Activated naive CD8-positive, alpha-beta T cell (primary cell): ENCODE measurements at regions not wholly inside any gene's neighbourhood (a gene's known extent, or its start where the extent isn't known, plus 50 kb on each side); places are given as distances from the start of the nearest gene placed in this dataset.
A peak's percentile ranks its signal among the peaks of the same experiment; 100 is the strongest.
"Not testable (repeated sequence)": the region's sequence is repeated elsewhere in the genome, so short reads cannot be mapped to it uniquely, and the experiment has no call there.

ENCODE experiments used
- H3K27ac Mint-ChIP-seq: one replicate; pipeline ENCODE4 v1.8.0; 2021; ENCODE audit warnings: mixed read lengths
- H3K27me3 Mint-ChIP-seq: one replicate; pipeline ENCODE4 v1.8.0; 2021; ENCODE audit warnings: mixed read lengths
- H3K36me3 Mint-ChIP-seq: one replicate; pipeline ENCODE4 v1.8.0; 2021; ENCODE audit warnings: mixed read lengths
- H3K4me1 Mint-ChIP-seq: one replicate; pipeline ENCODE4 v1.8.0; 2021; ENCODE audit warnings: low read depth, mixed read lengths
- H3K4me3 Mint-ChIP-seq: one replicate; pipeline ENCODE4 v1.8.0; 2021; ENCODE audit warnings: mild to moderate bottlenecking, mixed read lengths
- H3K9me3 Mint-ChIP-seq: one replicate; pipeline ENCODE4 v1.8.0; 2021; ENCODE audit warnings: low read depth, mixed read lengths

DNA sequence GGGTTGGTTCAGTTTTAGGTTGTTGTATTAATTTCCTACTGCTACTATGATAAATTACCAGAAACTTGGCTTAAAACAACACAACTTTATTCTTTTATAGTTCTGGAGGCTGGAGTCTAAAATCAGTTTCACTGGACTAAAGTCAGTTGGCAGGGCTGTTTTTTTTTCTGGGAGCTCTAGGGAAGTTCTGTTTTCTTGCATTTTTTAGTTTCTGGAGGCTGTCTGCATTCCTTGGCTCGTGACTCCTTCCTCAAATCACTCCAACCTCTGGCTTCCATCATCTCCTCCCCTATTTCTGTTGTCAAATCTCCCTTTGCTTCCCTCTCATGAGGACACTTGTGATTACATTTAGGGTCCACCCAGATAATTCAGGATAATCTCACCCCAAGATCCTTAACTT is 51.3 kb upstream of the SUB1 start:
- Mint-ChIP-seq H3K9me3 (no peaks in the 10 kb centered on the region), H3K4me3 (no peak overlapping the region), H3K27ac (no peak overlapping the region), H3K36me3 (no peaks in the 10 kb centered on the region), H3K4me1 (peaks cover 21% of the 10 kb centered on the region), H3K27me3 (no peaks in the 10 kb centered on the region)

DNA sequence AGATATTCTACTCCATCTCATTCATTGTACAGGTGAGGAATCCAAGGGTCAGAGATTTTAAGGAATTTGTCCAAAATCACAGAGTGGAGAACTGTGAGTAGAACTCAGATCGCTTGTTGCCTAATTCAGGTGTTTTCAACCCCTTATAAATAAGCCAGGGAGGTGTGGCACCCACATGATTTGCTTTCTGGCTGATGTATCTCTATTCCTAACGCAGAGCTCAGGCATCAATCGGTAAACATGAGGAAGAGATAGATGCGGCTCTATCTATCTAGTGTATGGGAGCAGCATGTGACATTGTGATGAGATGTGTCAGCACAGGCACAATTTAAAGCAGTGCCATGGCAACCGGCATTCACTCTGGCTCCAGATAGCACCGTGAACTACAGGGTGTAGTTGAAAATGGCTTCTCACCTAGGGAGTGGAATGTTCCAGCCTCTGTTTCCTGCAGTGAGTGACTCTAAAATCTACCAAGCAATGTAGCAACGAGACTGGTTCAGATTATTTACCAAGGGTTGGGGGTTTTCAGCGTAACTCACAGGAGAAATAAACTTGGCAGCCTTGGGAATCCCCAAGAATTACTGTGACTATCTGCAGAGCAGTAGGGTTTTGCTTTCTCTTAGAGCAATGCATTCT is 53.4 kb upstream of the SUB1 start:
- Mint-ChIP-seq H3K9me3 (no peaks in the 10 kb centered on the region), H3K4me3 (peak overlapping the region; percentile 80), H3K36me3 (no peaks in the 10 kb centered on the region), H3K4me1 (peaks cover 11% of the 10 kb centered on the region), H3K27ac (peak overlapping the region; percentile 89), H3K27me3 (no peaks in the 10 kb centered on the region)

DNA sequence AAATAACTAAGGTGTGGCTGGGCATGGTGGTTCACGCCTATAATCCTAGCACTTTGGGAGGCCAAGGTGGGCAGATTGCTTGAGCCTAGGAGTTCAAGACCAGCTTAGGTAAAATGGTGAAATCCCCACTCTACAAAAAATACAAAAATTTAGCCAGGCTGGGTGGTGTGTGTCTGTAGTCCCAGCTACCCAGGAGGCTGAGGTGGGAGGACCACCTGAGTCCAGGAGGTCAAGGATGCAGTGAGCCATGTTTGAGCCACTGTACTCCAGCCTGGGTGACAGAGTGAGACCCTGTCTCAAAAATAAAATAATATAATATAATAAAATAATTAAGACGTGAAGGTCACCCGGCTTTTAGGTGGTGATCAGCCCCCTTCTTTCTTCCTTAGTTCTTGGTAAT is 58.0 kb upstream of the SUB1 start:
- H3K27me3 Mint-ChIP-seq, H3K9me3 Mint-ChIP-seq, H3K36me3 Mint-ChIP-seq, H3K4me1 Mint-ChIP-seq, H3K4me3 Mint-ChIP-seq, H3K27ac Mint-ChIP-seq: not testable (repeated sequence)

DNA sequence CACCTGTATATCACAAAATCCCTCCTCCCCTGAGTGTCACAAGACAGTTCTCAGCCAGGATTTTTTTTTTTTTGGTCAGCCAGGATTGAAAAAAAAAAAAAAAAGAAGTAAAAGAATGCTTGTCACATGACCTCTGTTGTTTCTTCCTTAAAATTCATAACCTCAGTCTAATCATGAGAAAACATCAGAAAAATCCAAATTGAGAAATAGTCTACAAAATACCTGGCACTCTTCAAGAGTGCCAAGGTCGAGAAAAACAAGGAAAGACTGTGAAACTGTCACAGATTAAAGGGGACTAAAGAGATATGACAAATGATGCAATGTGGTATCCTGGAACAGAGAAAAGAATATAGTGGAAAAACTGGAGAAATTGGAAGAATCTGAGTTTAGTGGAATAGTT is 58.5 kb upstream of the SUB1 start:
- no peaks in the 10 kb centered on the region for H3K9me3 Mint-ChIP-seq
- no peaks in the 10 kb centered on the region for H3K4me1 Mint-ChIP-seq
- no peak overlapping the region for H3K27ac Mint-ChIP-seq
- no peak overlapping the region for H3K4me3 Mint-ChIP-seq
- no peaks in the 10 kb centered on the region for H3K27me3 Mint-ChIP-seq
- H3K36me3 Mint-ChIP-seq = no peaks in the 10 kb centered on the region

DNA sequence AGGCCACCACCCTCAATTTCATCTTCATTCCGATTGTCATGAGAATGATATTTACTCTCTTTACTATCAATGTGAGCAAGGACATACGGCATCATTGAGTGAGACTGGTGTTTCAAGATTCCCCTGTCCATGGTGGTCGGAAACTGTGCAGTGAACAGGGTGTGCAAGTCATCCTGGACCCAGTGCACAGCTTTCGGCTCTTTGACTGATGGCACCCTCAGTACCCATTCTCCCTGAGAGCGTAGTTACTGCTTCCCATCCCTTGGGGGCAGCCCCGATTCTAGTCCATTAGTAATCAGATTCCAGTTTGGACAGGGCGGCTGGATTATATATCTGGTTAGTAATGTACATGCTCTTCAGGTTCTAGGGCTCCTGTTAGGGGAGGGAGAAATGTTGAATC is 61.7 kb upstream of the SUB1 start:
- Mint-ChIP-seq H3K36me3 (no peaks in the 10 kb centered on the region), H3K27ac (no peak overlapping the region), H3K4me1 (no peaks in the 10 kb centered on the region), H3K4me3 (no peak overlapping the region), H3K9me3 (no peaks in the 10 kb centered on the region), H3K27me3 (peaks cover 2% of the 10 kb centered on the region)

DNA sequence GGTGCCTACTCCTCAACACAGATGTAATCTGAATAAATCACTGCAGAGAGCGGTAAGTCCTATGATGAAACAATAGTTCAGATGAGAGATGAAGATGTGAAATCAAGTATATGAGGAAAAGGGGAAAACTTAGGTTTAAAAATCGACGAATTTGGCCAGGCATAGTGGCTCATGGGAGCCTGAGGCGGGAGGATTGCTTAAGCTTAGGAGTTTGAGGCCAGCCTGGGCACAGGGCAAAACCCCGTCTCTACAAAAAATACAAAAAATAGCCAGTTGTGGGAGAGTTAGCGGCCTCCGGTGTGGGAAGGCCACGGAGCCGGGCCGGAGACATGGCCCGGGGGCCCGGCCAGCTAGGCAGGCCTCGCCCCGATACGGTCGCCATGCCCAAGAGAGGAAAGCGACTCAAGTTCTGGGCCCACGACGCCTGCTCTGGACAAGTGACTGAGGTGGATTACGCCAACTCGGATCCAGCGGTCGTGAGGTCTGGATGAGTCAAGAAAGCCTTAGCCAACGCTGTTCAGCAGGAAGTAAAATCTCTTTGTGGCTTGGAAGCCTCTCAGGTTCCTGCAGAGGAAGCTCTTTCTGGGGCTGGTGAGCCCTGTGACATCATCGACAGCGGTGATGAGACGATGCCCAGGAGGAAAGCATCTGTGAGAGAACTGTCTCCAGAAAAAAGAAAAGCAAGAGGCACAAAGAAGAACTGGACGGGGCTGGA is 62.8 kb upstream of the SUB1 start:
- no peak overlapping the region for H3K4me3 Mint-ChIP-seq
- no peaks in the 10 kb centered on the region for H3K36me3 Mint-ChIP-seq
- no peaks in the 10 kb centered on the region for H3K9me3 Mint-ChIP-seq
- H3K4me1 Mint-ChIP-seq = no peaks in the 10 kb centered on the region
- peaks cover 2% of the 10 kb centered on the region for H3K27me3 Mint-ChIP-seq
- H3K27ac Mint-ChIP-seq = no peak overlapping the region

DNA sequence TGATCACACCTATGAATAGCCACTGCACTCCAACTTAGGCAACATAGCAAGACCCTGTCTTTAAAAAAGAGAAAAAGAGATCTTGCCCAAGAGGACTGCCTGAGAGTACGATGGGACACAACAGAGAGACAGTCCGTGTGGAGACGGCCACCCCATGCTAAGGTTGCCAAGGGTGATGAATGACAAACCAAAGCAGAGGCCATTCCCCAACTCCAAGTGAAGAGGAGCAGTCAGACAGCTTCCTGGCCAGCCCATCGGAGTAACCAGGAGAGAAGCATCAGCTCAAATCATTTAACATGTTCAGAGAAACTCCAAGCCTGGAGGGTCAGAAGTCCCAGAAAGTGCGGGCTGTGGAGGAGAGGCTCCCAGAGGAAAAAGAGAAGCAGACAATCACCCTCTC is 63.9 kb upstream of the SUB1 start:
- Mint-ChIP-seq H3K36me3 (no peaks in the 10 kb centered on the region), H3K4me1 (no peaks in the 10 kb centered on the region), H3K27ac (no peak overlapping the region), H3K27me3 (peaks cover 5% of the 10 kb centered on the region), H3K4me3 (no peak overlapping the region), H3K9me3 (no peaks in the 10 kb centered on the region)

DNA sequence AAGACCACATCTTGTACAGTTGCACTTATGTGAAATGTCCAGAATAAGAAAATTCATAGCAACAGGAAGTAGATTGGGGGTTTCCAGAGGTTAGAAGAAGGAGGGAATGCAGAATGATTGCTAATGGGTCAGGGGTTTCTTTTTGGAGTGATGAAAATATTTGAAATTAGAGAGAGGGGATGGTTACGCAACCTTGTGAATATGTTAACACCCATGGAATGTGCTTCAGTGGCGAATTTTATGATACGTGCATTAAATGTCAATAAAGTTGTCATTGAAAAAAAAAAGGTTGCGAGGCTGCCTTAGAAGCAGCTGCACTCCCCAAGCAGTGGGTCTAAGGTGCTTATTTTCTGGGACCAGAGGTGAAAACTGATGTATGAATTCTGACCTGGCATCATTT is 64.4 kb upstream of the SUB1 start:
- Mint-ChIP-seq H3K4me1 (no peaks in the 10 kb centered on the region), H3K4me3 (no peak overlapping the region), H3K27ac (no peak overlapping the region), H3K9me3 (no peaks in the 10 kb centered on the region), H3K36me3 (no peaks in the 10 kb centered on the region), H3K27me3 (peaks cover 5% of the 10 kb centered on the region)

DNA sequence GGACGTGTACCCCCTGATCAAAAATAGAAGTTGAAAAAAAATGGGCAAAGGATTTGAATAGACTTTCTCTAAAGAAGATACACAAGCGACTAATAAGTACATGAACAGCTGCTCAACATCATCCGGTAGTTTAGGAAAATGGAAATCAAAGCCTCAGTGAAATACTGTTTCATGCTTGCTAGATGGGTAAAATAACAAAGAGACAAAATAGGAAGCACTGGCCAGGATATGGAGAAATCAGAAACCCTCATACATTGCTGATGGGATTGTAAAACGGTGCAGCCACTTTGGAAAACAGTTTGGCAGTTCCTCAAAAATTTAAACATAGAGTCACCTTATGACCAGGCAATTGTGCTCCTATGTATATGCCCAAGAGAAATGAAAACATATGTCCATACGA is 65.0 kb upstream of the SUB1 start:
- no peak overlapping the region for H3K27ac Mint-ChIP-seq

DNA sequence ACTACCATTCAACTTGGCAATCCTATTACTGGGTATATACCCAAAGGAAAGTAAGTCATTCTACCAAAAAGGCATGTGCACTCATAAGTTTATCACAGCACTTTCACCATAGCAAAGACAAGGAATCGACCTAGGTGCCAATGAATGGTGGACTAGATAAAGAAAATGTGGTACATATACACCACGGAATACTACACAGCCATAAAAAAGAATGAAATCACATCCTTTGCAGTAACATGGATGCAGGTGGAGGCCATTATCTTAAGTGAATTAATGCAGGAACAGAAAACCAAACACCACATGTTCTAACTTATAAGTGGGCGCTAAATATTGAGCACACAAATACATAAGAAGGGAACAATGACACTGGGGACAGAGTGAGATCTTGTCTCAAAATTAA is 65.8 kb upstream of the SUB1 start:
- Mint-ChIP-seq H3K36me3 (no peaks in the 10 kb centered on the region), H3K27ac (no peak overlapping the region), H3K4me1 (no peaks in the 10 kb centered on the region), H3K27me3 (peaks cover 5% of the 10 kb centered on the region), H3K4me3 (no peak overlapping the region), H3K9me3 (no peaks in the 10 kb centered on the region)

More for the DNA sequence above, 65.0 kb upstream of the SUB1 start:
- Mint-ChIP-seq H3K9me3 (no peaks in the 10 kb centered on the region), H3K27me3 (peaks cover 5% of the 10 kb centered on the region), H3K4me3 (no peak overlapping the region), H3K36me3 (no peaks in the 10 kb centered on the region), H3K4me1 (no peaks in the 10 kb centered on the region)

DNA sequence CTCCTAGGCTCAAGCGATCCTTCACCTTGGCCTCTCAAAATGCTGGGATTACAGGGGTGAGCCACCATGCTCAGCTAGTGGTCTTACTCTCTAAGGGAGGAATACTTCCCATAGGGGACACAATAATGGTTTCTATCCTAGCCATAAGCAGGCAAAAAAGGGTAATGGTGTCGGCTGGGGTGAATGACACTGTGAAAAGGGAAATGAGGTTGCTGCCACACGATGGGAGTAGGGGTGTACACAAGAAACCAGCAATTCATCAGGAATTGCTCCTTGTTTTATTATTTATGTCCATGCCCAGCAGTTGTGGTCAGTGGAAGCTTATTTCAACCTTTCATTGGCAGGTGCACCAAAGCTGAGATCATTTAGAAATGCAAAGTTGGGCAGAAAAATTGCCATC is 70.3 kb upstream of the ZFR start:
- Mint-ChIP-seq H3K9me3 (no peaks in the 10 kb centered on the region), H3K4me3 (no peak overlapping the region), H3K27ac (no peak overlapping the region), H3K4me1 (no peaks in the 10 kb centered on the region), H3K36me3 (no peaks in the 10 kb centered on the region), H3K27me3 (peaks cover 5% of the 10 kb centered on the region)

DNA sequence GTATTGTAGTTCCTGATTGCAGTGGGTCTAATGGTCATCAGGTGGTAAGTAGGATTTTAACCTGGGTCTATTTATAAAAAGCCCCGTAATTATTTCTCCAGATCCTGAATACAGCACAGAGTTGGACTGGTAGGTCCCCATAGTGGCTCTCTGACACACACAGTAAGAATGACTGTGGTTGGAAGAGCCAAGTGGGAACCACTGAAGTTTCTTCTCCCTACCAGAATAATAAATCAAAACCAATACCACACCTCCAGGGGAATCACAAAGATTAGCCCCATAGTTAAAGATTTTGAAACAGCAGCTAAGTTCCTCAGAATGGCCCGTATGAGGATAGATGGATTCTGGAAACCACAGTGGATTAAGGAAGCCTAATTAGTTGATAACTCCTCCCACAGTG is 68.4 kb upstream of the ZFR start:
- no peaks in the 10 kb centered on the region for H3K9me3 Mint-ChIP-seq
- peaks cover 2% of the 10 kb centered on the region for H3K27me3 Mint-ChIP-seq
- H3K27ac Mint-ChIP-seq = no peak overlapping the region
- no peaks in the 10 kb centered on the region for H3K36me3 Mint-ChIP-seq
- no peaks in the 10 kb centered on the region for H3K4me1 Mint-ChIP-seq
- no peak overlapping the region for H3K4me3 Mint-ChIP-seq

DNA sequence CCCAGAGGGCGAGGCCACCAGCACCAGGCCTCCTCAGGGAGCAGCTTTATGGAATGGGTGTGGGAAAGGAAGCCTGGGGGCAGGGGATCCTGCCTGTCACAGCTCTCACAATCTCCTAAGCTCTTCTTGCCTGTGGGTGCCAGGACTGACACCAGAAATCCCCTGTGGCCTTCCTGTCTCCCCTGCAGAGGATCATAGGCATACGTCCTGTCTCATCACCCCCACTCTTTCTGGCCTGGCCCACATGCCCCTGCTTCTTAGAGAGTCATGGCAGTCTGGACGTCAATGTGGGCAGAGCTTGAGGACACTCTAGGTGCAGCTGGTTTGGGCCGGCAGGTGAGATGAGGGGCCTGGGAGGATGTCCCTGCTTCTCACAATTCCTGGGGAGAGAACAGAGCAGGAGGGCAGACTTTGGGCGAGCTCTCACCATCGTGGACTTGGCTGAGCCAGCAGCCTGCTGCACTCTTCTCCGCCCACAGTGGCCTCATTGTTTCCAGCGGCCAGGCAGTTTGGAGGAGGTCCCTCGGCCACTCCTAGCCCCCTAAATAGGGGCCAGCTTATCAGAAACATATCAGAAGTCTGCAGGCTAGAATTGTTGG is 67.3 kb upstream of the ZFR start:
- H3K4me3 Mint-ChIP-seq = no peak overlapping the region
- no peaks in the 10 kb centered on the region for H3K9me3 Mint-ChIP-seq
- no peak overlapping the region for H3K27ac Mint-ChIP-seq
- peaks cover under 1% of the 10 kb centered on the region for H3K27me3 Mint-ChIP-seq
- H3K4me1 Mint-ChIP-seq = no peaks in the 10 kb centered on the region
- no peaks in the 10 kb centered on the region for H3K36me3 Mint-ChIP-seq

DNA sequence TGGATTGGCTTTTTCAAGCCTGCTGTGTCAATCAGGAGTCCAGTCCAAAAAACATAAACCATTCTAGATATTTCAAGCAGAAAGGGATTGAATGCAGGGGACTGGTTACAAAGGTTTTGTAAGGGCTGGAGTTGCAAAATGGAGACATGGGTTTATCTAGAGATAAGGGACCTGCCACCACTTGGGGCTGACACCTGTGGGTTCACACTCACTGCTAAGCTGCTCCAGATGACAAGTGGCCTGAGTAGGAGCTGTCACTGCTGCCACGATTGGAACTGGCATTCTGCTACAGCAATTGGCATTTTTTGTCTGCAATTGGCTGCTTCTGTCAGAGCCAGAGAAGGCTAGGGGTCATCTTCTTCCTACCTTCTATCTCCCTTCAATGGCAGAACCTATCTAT is 66.3 kb upstream of the ZFR start:
- no peaks in the 10 kb centered on the region for H3K36me3 Mint-ChIP-seq
- no peaks in the 10 kb centered on the region for H3K27me3 Mint-ChIP-seq
- no peaks in the 10 kb centered on the region for H3K4me1 Mint-ChIP-seq
- no peak overlapping the region for H3K4me3 Mint-ChIP-seq
- no peaks in the 10 kb centered on the region for H3K9me3 Mint-ChIP-seq
- H3K27ac Mint-ChIP-seq = no peak overlapping the region

DNA sequence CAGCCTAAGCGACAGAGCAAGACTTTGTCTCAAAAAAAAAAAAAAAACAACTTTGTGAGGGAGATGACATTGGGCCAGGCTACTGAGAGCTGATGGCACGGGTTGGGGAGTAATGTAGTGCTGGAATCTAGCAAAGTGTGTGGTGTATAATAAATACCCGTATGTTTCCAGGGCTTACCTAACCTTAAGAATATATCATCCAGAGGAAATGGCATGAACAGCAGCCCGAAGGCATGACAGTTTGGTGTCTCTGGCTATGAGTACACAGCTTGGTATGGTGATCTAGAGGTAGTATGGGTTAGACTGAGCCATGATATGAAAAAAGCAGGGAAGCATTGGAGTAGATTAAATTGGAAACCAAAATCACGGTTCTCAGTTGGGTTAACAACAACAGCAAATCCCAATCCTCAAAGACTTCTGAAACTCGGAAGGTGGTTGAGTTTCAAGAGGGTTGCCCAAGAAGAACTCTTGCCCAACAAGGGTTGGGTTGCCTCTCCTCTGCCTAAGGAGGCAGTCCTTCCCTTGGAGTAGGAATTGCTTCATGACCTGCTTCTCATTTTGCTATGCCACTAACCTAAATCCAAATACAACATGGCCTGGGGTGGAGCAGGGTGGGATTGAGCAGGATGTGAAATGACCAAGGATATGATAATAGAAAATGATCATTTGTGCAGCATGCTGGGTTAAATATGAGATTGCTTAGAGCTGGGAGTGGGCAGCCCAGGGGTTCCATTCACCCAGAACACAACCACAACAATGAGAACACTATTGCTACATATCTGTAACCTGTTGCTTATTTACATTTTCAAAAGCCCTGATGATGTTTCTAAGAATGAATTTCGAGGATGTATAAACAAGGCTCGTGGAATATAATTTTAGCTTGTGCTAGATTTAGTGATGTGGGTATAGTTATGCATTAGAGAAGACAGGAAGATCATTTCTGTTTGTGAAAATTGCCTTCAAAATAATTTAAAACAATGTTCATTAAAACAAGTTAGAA is 64.6 kb upstream of the ZFR start:
- H3K36me3 Mint-ChIP-seq = no peaks in the 10 kb centered on the region
- H3K27ac Mint-ChIP-seq = no peak overlapping the region
- H3K4me3 Mint-ChIP-seq = no peak overlapping the region
- no peaks in the 10 kb centered on the region for H3K9me3 Mint-ChIP-seq
- peaks cover 13% of the 10 kb centered on the region for H3K4me1 Mint-ChIP-seq
- H3K27me3 Mint-ChIP-seq = no peaks in the 10 kb centered on the region
